Esophagus squamous epithelium (tissue), 5 donors: ENCODE measurements at regions not wholly inside any gene's neighbourhood (a gene's known extent, or its start where the extent isn't known, plus 50 kb on each side); places are given as distances from the start of the nearest gene placed in this dataset.

Source experiments
- DNase-seq: peaks from one replicate; lab custom pipeline; 2025; lab: John Stamatoyannopoulos, UW
- H3K27ac ChIP-seq, 4 donors: fragments of 200-600 bp; sonication (generic); one replicate each; pipeline ENCODE4 v1.5.1; 2016 to 2019; ENCODE audit warnings: mild to moderate bottlenecking in 1 of 4
- H3K27me3 ChIP-seq, 4 donors: fragments of 200-600 bp; sonication (generic); 1 replicate in 3 of 4; 2 replicates in 1 of 4; pipeline versions ENCODE4 v1.5.1 to v1.6.0; 2017 to 2021; ENCODE audit warnings: antibody characterized with exemption in 1 of 4
- H3K36me3 ChIP-seq, 3 donors: fragments of 200-600 bp; sonication (generic); one replicate each; pipeline ENCODE4 v1.5.1; 2016 to 2019
- H3K4me1 ChIP-seq, 3 donors: fragments of 200-600 bp; sonication (generic); one replicate each; pipeline ENCODE4 v1.5.1; 2017 to 2019
- H3K4me3 ChIP-seq, 4 donors: fragments of 200-600 bp; sonication (generic); 1 replicate in 3 of 4; 2 replicates in 1 of 4; pipeline ENCODE4 v1.5.1; 2016 to 2019; ENCODE audit warnings: mild to moderate bottlenecking in 2 of 4, moderate library complexity in 1 of 4
- H3K9me3 ChIP-seq, 3 donors: fragments of 200-600 bp; sonication (generic); one replicate each; pipeline ENCODE4 v1.5.1; 2016 to 2019
- POLR2A ChIP-seq, 4 donors: fragments of 450-650 bp; IDR thresholded peaks; one replicate each; pipeline ENCODE4 v1.6.1; 2017; ENCODE audit warnings: antibody characterized with exemption in 4 of 4, mild to moderate bottlenecking in 4 of 4, moderate library complexity in 3 of 4
- WGBS, 2 donors: methylation state at CpG; one replicate each; pipeline ENCODE4 v1.1.5; 2018; 5-methylcytosine and 5-hydroxymethylcytosine counted together
- intact Hi-C: fragments of 100-400 bp; cut with DNase I; formaldehyde crosslinking; loops from one replicate; pipeline ENCODE4 v1.15.0; 2022
- TF ChIP-seq, protein P1 (sequence below), 6 experiments: fragments of 450-650 bp in 4 of 6; fragments of 200-600 bp in 2 of 6; sonication (generic) in 2 of 6; IDR thresholded peaks; one replicate each; pipeline ENCODE4 v1.5.1; 2016 to 2019; ENCODE audit warnings: antibody characterized with exemption in 6 of 6, mild to moderate bottlenecking in 4 of 6, moderate library complexity in 4 of 6
- donor health status: DM: yes; HTN: yes; CAD: no.

DNA sequence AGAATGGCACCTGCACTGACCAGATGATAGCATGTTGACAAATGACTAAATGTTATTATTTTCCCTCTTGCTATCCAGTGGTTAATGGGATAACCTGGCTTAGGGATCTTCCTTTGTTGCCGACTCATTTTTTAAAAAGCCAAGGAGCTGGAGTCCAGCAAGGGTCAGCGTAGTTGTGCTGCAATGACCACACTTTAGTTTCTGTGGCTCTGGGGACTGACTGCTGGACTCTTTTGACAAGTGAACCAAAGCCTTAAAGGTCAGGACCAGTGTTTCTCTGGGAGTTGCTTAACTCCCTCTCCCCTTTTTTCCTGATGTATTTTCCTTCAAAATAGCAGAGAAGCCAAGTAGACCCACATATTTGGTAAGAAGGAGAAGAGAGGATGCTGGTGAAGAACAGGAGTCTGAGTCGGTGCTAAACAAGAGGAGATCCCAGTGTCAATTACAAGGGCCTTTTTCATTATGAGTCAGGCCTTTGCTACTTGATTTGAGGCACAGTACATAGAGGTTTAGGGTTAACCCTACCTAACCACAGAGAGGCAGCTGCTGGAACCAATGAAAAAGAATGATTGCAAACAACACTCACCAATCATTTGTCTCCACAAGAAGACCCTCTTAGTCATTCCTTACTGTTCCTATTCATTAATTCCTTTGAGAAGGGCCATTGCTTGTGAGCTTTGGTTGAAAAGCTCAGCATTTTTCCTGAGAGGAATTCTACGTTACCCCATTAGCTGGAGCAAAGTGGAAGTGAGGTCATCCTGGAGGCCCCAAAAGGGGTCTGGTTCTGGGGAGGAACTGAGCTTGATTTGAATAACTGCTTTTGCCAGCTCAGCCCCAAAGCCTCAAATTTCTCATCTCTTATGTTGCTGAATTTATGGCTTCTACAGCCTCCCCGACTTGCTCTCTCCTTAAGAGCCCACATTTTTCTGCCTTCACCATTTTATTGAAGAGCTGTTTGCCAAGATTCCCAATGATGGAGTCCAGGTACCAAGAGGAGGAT lies 137.6 kb upstream of the HNMT start:
- Histone ChIP-seq H3K9me3 (no peaks in the 10 kb centered on the region), H3K4me1 (peaks cover 0 to 28% (median 0%) of the 10 kb centered on the region in 3 donors), H3K27ac (no peak overlapping the region), H3K27me3 (peaks cover 0 to 3% (median 0%) of the 10 kb centered on the region in 4 donors), H3K4me3 (no peak overlapping the region), H3K36me3 (no peaks in the 10 kb centered on the region)
- intact Hi-C loops = no loop called here
- no peak for DNase-seq
- WGBS, 2 donors = 75 to 77% methylated on average over 5 of the region's 5 CpGs
- TF ChIP-seq, protein P1, sequence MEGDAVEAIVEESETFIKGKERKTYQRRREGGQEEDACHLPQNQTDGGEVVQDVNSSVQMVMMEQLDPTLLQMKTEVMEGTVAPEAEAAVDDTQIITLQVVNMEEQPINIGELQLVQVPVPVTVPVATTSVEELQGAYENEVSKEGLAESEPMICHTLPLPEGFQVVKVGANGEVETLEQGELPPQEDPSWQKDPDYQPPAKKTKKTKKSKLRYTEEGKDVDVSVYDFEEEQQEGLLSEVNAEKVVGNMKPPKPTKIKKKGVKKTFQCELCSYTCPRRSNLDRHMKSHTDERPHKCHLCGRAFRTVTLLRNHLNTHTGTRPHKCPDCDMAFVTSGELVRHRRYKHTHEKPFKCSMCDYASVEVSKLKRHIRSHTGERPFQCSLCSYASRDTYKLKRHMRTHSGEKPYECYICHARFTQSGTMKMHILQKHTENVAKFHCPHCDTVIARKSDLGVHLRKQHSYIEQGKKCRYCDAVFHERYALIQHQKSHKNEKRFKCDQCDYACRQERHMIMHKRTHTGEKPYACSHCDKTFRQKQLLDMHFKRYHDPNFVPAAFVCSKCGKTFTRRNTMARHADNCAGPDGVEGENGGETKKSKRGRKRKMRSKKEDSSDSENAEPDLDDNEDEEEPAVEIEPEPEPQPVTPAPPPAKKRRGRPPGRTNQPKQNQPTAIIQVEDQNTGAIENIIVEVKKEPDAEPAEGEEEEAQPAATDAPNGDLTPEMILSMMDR (IDR thresholded peaks at IDR 0.05) = no peak
- TF ChIP-seq POLR2A (IDR thresholded peaks at IDR 0.05) = no peak

DNA sequence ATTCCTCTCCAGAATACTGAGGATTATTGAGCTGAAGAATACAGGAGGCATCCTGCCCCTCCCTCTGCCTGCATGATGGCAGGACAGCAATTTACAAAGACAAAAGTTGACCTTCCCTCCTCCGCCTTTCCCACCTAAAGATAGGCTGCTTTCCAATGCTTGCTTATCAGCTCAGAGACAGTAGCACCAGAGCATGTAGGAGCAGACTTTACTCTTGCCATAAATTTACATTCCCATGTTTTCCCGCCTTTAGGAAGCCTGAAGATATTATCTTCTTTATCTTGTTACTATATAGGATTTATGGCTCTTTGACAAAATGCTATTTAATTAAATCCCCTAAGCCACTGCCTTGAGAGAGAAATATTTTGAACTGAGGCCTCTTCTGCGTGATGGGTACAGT lies 135.6 kb upstream of the HNMT start:
- Histone ChIP-seq H3K27me3 (peaks cover 0 to 3% (median 0%) of the 10 kb centered on the region in 4 donors), H3K9me3 (no peaks in the 10 kb centered on the region), H3K27ac (no peak overlapping the region), H3K36me3 (no peaks in the 10 kb centered on the region), H3K4me3 (no peak overlapping the region), H3K4me1 (peaks cover 0 to 20% (median 0%) of the 10 kb centered on the region in 3 donors)
- DNase-seq = no peak
- TF ChIP-seq, protein P1 (IDR thresholded peaks at IDR 0.05) = no peak
- no peak for TF ChIP-seq POLR2A (IDR thresholded peaks at IDR 0.05)
- intact Hi-C loops = no loop called here
- WGBS, 2 donors = 66 to 84% methylated on average over 3 of the region's 3 CpGs

DNA sequence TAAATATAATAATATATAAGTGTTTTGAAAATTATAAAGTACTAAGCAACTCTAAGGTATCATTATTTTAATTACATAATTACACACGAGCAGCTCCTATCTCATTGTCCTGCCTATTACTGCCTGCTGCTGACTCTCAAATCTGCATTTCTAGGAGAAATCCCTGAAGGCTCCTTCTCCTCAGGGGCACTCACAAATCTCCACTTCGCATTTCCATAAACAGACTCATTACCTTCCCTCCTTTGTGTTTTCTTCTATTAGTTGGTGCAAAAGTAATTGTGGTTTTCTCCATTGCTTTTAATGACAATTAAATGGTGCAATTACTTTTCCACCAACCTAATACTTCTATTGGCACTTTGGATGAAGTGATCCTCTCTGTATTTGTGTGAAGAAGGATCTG lies 135.0 kb upstream of the HNMT start:
- no peak for TF ChIP-seq POLR2A (IDR thresholded peaks at IDR 0.05)
- TF ChIP-seq, protein P1 (IDR thresholded peaks at IDR 0.05) = no peak
- Histone ChIP-seq H3K27me3 (peaks cover 0 to 3% (median 0%) of the 10 kb centered on the region in 4 donors), H3K27ac (no peak overlapping the region), H3K4me1 (peaks cover 0 to 14% (median 0%) of the 10 kb centered on the region in 3 donors), H3K4me3 (no peak overlapping the region), H3K36me3 (no peaks in the 10 kb centered on the region), H3K9me3 (no peaks in the 10 kb centered on the region)
- no peak for DNase-seq
- intact Hi-C loops = no loop called here
- WGBS, 2 donors = 64 to 69% methylated on average over 2 of the region's 2 CpGs

GRCh38 chr2:137834760-137835379 lies 129.4 kb upstream of the HNMT start:
- Histone ChIP-seq H3K36me3 (no peaks in the 10 kb centered on the region), H3K27ac (no peak overlapping the region), H3K9me3 (no peaks in the 10 kb centered on the region), H3K4me1 (peaks cover 0 to 6% (median 0%) of the 10 kb centered on the region in 3 donors), H3K27me3 (peaks cover 0 to 3% (median 0%) of the 10 kb centered on the region in 4 donors), H3K4me3 (no peak overlapping the region)
- intact Hi-C loops = loop anchor here (10.0 kb wide), 1 partner anchor 1410 kb away; no protein-coding TSS in a partner anchor
- 71 to 72% methylated on average over 4 to 6 of the region's 6 CpGs for WGBS, 2 donors
- no peak for TF ChIP-seq POLR2A (IDR thresholded peaks at IDR 0.05)
- TF ChIP-seq, protein P1 (IDR thresholded peaks at IDR 0.05) = no peak
- no peak for DNase-seq
